Mammary epithelial cell (primary cell): ENCODE measurements at regions not wholly inside any gene's neighbourhood (a gene's known extent, or its start where the extent isn't known, plus 50 kb on each side); places are given as distances from the start of the nearest gene placed in this dataset.

Experiments
- CTCF ChIP-seq, 2 donors: IDR thresholded peaks in 1 of 2; conservative IDR thresholded peaks in 1 of 2; 2 replicates each; pipeline ENCODE4 v1.5.1; 2011 to 2012; ENCODE audit warnings: inconsistent platforms in 2 of 2, low read length in 2 of 2, mild to moderate bottlenecking in 2 of 2, control low read depth in 1 of 2, low read depth in 1 of 2; ENCODE audit not compliant: insufficient read depth in 1 of 2; ENCODE audit errors: extremely low read depth in 1 of 2
- EZH2 ChIP-seq: IDR thresholded peaks from 2 replicates; pipeline ENCODE4 v1.6.1; 2012; ENCODE audit warnings: low read length, inconsistent platforms, borderline replicate concordance

DNA sequence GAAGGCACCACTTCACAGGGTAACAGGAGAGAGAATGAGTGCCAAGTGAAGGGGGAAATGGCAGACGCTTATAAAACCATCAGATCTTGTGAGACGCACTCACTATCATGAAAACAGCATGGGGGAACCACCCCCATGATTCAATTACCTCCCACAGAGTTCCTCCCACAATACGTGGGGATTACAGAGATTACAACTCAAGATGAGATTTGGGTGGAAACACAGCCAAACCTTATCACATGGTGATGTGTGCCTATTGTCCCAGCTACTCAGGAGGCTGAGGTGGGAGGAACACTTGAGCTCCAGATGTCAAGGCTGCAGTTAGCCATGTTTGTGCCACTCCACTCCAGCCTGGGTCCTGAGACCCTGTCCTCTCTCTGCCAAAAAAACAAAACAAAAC lies 56.0 kb upstream of the DSCAM start:
- no peak for TF ChIP-seq EZH2
- TF ChIP-seq CTCF (conservative IDR thresholded peaks at IDR 0.05 in 1 of 2, IDR thresholded peaks at IDR 0.05 in 1 of 2; ENCODE audit: extremely low read depth in 1 of 2, insufficient read depth in 1 of 2, low read depth in 1 of 2, low read length in 2 of 2), result no peak
